GM12878 (cell line): ENCODE measurements at regions not wholly inside any gene's neighbourhood (a gene's known extent, or its start where the extent isn't known, plus 50 kb on each side); places are given as distances from the start of the nearest gene placed in this dataset.

ENCODE experiments used
- ATAC-seq: fragments of 200-7000 bp; cut with Tn5 transposase; 3 replicates; pipeline ENCODE4 v1.9.1; 2020; ENCODE audit warnings: mild to moderate bottlenecking, moderate library complexity
- BruUV-seq: library from RNA; stranded (reverse); fragments of 400-500 nt; replicated peaks from 2 replicates; lab custom pipeline; 2021; lab: Mats Ljungman, UMichigan
- CTCF ChIA-PET: fragments of 300-600 bp; sonication (Branson Sonifier 250); formaldehyde crosslinking; extraction: SDS; loops from one replicate; lab custom pipeline; 2021; ENCODE audit warnings: inconsistent platforms; lab: Yijun Ruan, JAX
- POLR2A ChIA-PET: fragments of 350-600 bp; formaldehyde crosslinking; extraction: SDS; loops from one replicate; lab custom pipeline; 2021; ENCODE audit warnings: inconsistent platforms; lab: Charles Lee
- RAD21 ChIA-PET: fragments of 300-600 bp; sonication (Branson Sonifier 250); formaldehyde crosslinking; loops from one replicate; lab custom pipeline; 2023; ENCODE audit warnings: antibody characterized with exemption; ENCODE audit not compliant: unreplicated experiment; lab: Charles Lee
- SMC1A ChIA-PET: fragments of 300-600 bp; sonication (Branson Sonifier 250); formaldehyde crosslinking; loops from one replicate; lab custom pipeline; 2023; ENCODE audit not compliant: unreplicated experiment, uncharacterized antibody; lab: Charles Lee
- DNase-seq: peaks from one replicate; pipeline ENCODE4 v3.0.0-alpha.2; 2011; ENCODE audit warnings: low read depth, low spot score
- FAIRE-seq: peaks from 3 replicates; lab custom pipeline; 2011; peaks lifted over from hg19 to GRCh38; lab: Jason Lieb, UNC
- H2AFZ ChIP-seq: 2 replicates; pipeline ENCODE4 v1.6.0; 2011; ENCODE audit warnings: low read depth, low read length, control low read depth; ENCODE audit not compliant: control insufficient read depth
- H3K27ac ChIP-seq: 2 replicates; pipeline ENCODE4 v1.5.1; 2011; ENCODE audit warnings: control low read depth; ENCODE audit not compliant: control insufficient read depth, insufficient read depth
- H3K27me3 ChIP-seq, 2 experiments: replicated peaks in 1 of 2; 2 replicates each; pipeline versions ENCODE4 v1.6.0 to v1.6.1; 2011; ENCODE audit warnings: low read length in 1 of 2; ENCODE audit not compliant: control insufficient read depth in 2 of 2, insufficient read depth in 2 of 2
- H3K36me3 ChIP-seq, 2 experiments: 2 replicates each; pipeline ENCODE4 v1.5.1; 2011; ENCODE audit warnings: low read length in 1 of 2; ENCODE audit not compliant: control insufficient read depth in 2 of 2, insufficient read depth in 2 of 2
- H3K4me1 ChIP-seq: 2 replicates; pipeline ENCODE4 v1.6.1; 2011; ENCODE audit warnings: mild to moderate bottlenecking, low read length, moderate library complexity, mixed read lengths; ENCODE audit not compliant: control insufficient read depth, insufficient read depth
- H3K4me2 ChIP-seq: 2 replicates; pipeline ENCODE4 v1.6.0; 2011; ENCODE audit warnings: control low read depth; ENCODE audit not compliant: control insufficient read depth, insufficient read depth
- H3K4me3 ChIP-seq: fragments of 200-600 bp; sonication (generic); 2 replicates; pipeline ENCODE4 v1.5.1; 2016
- H3K79me2 ChIP-seq: 2 replicates; pipeline ENCODE4 v1.6.0; 2011; ENCODE audit warnings: low read length; ENCODE audit not compliant: control insufficient read depth, insufficient read depth
- H3K9ac ChIP-seq: 2 replicates; pipeline ENCODE4 v1.8.0; 2011; ENCODE audit warnings: low read length, control low read depth, mixed read lengths; ENCODE audit not compliant: control insufficient read depth, insufficient read depth
- H3K9me3 ChIP-seq: replicated peaks from 3 replicates; pipeline ENCODE4 v1.5.1; 2011; ENCODE audit warnings: mild to moderate bottlenecking, low read length; ENCODE audit not compliant: control insufficient read depth, insufficient read depth
- H4K20me1 ChIP-seq: 2 replicates; pipeline ENCODE4 v1.6.0; 2011; ENCODE audit not compliant: control insufficient read depth, insufficient read depth
- CBX5 ChIP-seq: sonication (generic); IDR thresholded peaks from 2 replicates; pipeline ENCODE4 v1.6.1; 2016; ENCODE audit warnings: low read depth, moderate library complexity, mild to moderate bottlenecking, inconsistent platforms
- KLF5 ChIP-seq: fragments of 450-650 bp; IDR thresholded peaks from 2 replicates; pipeline ENCODE4 v1.6.1; 2014; ENCODE audit warnings: mild to moderate bottlenecking; ENCODE audit not compliant: partially characterized antibody
- LARP7 ChIP-seq: fragments of 450-650 bp; IDR thresholded peaks from 2 replicates; pipeline ENCODE4 v1.6.1; 2017; ENCODE audit warnings: mild to moderate bottlenecking
- MXI1 ChIP-seq: fragments of 150-350 bp; IDR thresholded peaks from 2 replicates; pipeline ENCODE4 v1.6.1; 2011; ENCODE audit warnings: low read depth, mild to moderate bottlenecking, inconsistent platforms, low read length, improper control_type of control experiment
- NR2C2 ChIP-seq: IDR thresholded peaks from 2 replicates; pipeline ENCODE4 v1.6.1; 2011; ENCODE audit warnings: borderline replicate concordance, low read depth; ENCODE audit not compliant: control insufficient read depth, insufficient read length
- POU2F2 ChIP-seq: IDR thresholded peaks from 3 replicates; pipeline ENCODE4 v1.6.1; 2011; ENCODE audit warnings: low read depth, mild to moderate bottlenecking, low read length, borderline replicate concordance
- SMAD1 ChIP-seq: fragments of 450-650 bp; IDR thresholded peaks from 2 replicates; pipeline ENCODE4 v1.6.1; 2018; ENCODE audit warnings: mild to moderate bottlenecking, low read depth; ENCODE audit not compliant: partially characterized antibody
- TARDBP ChIP-seq: IDR thresholded peaks from 2 replicates; pipeline ENCODE4 v1.6.1; 2016; ENCODE audit warnings: borderline replicate concordance
- TCF7 ChIP-seq: IDR thresholded peaks from 2 replicates; pipeline ENCODE4 v1.6.1; 2014; ENCODE audit warnings: antibody characterized with exemption, borderline replicate concordance
- WRNIP1 ChIP-seq: IDR thresholded peaks from 2 replicates; pipeline ENCODE4 v1.6.1; 2011; ENCODE audit warnings: low read depth, low read length, improper control_type of control experiment, borderline replicate concordance
- WGBS: methylation state at CpG from one replicate; pipeline ENCODE4 v1.1.6; 2016; ENCODE audit warnings: low lambda C conversion rate; ENCODE audit not compliant: insufficient replicate concordance, insufficient coverage; ENCODE audit errors: missing lambda C conversion rate; 5-methylcytosine and 5-hydroxymethylcytosine counted together
- in situ Hi-C: fragments of 300-500 bp; cut with MboI; formaldehyde crosslinking; loops from 9 replicates; pipeline ENCODE4 v1.14.3; 2018; ENCODE audit warnings: mixed read lengths
- intact Hi-C: fragments of 100-400 bp; cut with micrococcal nuclease; formaldehyde crosslinking; loops from one replicate; pipeline ENCODE4 v1.14.2; 2022; ENCODE audit not compliant: unreplicated experiment
- TF ChIP-seq, protein P1 (sequence below): IDR thresholded peaks from 2 replicates; pipeline ENCODE4 v1.6.1; 2011; ENCODE audit warnings: borderline replicate concordance, low read depth, mild to moderate bottlenecking, moderate library complexity, mixed read lengths, low read length; ENCODE audit not compliant: insufficient read depth; ENCODE audit errors: extremely low read length
- TF ChIP-seq, protein P2 (sequence below): fragments of 150-350 bp; IDR thresholded peaks from 2 replicates; pipeline ENCODE4 v1.6.1; 2016; ENCODE audit warnings: low read depth, low read length

DNA sequence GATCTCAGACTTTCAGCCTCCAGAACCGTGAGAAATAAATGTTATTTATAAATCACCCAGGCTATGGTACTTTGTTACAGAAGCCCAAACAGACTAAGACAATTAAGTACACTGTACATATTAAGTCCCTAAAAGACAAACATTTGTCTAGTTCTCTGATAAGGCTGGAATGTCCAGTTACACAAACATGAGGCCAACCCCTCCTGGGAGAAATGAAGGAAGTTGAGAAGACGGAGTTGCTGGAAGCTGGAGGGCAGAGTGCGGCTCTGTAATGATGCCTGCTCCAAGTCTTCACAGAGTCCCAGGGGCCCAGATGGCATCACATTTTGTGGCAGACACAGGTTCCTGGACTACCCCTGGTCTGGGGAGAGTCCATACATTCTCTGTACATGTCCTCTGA is 79.2 kb upstream of the ST8SIA3 start:
- Histone ChIP-seq H3K9me3 (no peaks in the 10 kb centered on the region), H3K27me3 (no peaks in the 10 kb centered on the region; a peak in 2 of 4 replicates), H3K4me3 (no peak overlapping the region), H3K4me1 (no peaks in the 10 kb centered on the region), H2AFZ (no peak overlapping the region), H3K9ac (no peak overlapping the region), H3K36me3 (no peaks in the 10 kb centered on the region), H3K27ac (no peak overlapping the region), H4K20me1 (no peaks in the 10 kb centered on the region), H3K79me2 (no peaks in the 10 kb centered on the region), H3K4me2 (no peak overlapping the region)
- ChIA-PET SMC1A (no interaction called here), POLR2A (no interaction called here), RAD21 (no interaction called here), CTCF (no interaction called here)
- TF ChIP-seq TCF7, result no peak
- TF ChIP-seq WRNIP1, result no peak
- no peak for TF ChIP-seq KLF5
- TF ChIP-seq NR2C2, result no peak
- 46% methylated on average over 3 of the region's 3 CpGs for WGBS
- no peak for ATAC-seq
- no peak for FAIRE-seq
- in situ Hi-C loops, result no loop called here
- no peak for DNase-seq
- intact Hi-C loops, result no loop called here
- no TSS peak for BruUV-seq

DNA sequence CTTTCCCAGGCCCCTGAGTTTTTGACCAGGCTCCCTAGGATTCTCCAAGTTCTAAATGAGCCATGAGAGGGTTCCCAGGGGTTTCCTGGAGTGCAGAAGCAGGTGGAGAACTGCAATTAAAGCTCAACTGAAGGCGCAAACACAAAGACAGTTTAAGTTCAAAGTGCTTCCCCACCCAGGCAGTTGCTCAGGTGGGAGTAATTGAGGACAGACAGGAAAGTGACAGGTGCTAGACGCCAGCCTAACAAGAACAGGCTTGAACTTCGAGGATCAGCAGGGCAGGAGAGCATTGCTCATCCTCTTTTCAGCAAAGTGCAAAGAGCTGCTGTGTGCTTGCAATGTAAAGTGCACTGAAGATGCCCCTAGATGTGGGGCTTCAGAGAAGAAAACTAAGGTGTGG is 77.2 kb upstream of the ST8SIA3 start:
- POLR2A ChIA-PET, result no interaction called here
- TF ChIP-seq POU2F2 (no peak), SMAD1 (no peak), LARP7 (no peak), TARDBP (no peak), MXI1 (no peak), CBX5 (no peak)
- TF ChIP-seq, protein P1, sequence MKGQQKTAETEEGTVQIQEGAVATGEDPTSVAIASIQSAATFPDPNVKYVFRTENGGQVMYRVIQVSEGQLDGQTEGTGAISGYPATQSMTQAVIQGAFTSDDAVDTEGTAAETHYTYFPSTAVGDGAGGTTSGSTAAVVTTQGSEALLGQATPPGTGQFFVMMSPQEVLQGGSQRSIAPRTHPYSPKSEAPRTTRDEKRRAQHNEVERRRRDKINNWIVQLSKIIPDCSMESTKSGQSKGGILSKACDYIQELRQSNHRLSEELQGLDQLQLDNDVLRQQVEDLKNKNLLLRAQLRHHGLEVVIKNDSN, result no peak
- TF ChIP-seq, protein P2, sequence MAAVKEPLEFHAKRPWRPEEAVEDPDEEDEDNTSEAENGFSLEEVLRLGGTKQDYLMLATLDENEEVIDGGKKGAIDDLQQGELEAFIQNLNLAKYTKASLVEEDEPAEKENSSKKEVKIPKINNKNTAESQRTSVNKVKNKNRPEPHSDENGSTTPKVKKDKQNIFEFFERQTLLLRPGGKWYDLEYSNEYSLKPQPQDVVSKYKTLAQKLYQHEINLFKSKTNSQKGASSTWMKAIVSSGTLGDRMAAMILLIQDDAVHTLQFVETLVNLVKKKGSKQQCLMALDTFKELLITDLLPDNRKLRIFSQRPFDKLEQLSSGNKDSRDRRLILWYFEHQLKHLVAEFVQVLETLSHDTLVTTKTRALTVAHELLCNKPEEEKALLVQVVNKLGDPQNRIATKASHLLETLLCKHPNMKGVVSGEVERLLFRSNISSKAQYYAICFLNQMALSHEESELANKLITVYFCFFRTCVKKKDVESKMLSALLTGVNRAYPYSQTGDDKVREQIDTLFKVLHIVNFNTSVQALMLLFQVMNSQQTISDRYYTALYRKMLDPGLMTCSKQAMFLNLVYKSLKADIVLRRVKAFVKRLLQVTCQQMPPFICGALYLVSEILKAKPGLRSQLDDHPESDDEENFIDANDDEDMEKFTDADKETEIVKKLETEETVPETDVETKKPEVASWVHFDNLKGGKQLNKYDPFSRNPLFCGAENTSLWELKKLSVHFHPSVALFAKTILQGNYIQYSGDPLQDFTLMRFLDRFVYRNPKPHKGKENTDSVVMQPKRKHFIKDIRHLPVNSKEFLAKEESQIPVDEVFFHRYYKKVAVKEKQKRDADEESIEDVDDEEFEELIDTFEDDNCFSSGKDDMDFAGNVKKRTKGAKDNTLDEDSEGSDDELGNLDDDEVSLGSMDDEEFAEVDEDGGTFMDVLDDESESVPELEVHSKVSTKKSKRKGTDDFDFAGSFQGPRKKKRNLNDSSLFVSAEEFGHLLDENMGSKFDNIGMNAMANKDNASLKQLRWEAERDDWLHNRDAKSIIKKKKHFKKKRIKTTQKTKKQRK, result no peak

More for the DNA sequence above, 77.2 kb upstream of the ST8SIA3 start:
- Histone ChIP-seq H3K4me2 (no peak overlapping the region), H3K9me3 (no peaks in the 10 kb centered on the region), H3K4me3 (no peak overlapping the region), H3K27ac (no peak overlapping the region), H3K79me2 (no peaks in the 10 kb centered on the region), H3K9ac (no peak overlapping the region), H2AFZ (no peak overlapping the region), H4K20me1 (no peaks in the 10 kb centered on the region), H3K4me1 (no peaks in the 10 kb centered on the region), H3K27me3 (no peaks in the 10 kb centered on the region; a peak in 2 of 4 replicates), H3K36me3 (no peaks in the 10 kb centered on the region)
- ChIA-PET RAD21 (no interaction called here), SMC1A (no interaction called here), CTCF (interaction anchor here (0.6 kb wide), 1 partner anchor 34 kb away, joined by 3 read pairs; no protein-coding TSS in a partner anchor)
- FAIRE-seq, result no peak
- intact Hi-C loops (no loop called here), in situ Hi-C loops (no loop called here)
- 0% methylated on average over 3 of the region's 3 CpGs for WGBS
- no TSS peak for BruUV-seq
- no peak for DNase-seq
- no peak for ATAC-seq
